Ovary (tissue), 7 donors: ENCODE measurements at regions not wholly inside any gene's neighbourhood (a gene's known extent, or its start where the extent isn't known, plus 50 kb on each side); places are given as distances from the start of the nearest gene placed in this dataset.

Experiments used
- DNase-seq, 5 donors: peaks; one replicate each; pipeline ENCODE4 v3.0.0-alpha.2; 2019 to 2020
- H3K27ac ChIP-seq, 2 donors: fragments of 200-600 bp; one replicate each; pipeline versions ENCODE4 v1.5.1 to v1.8.0; 2019 to 2022
- H3K27me3 ChIP-seq: fragments of 200-600 bp; one replicate; pipeline ENCODE4 v1.8.0; 2022
- H3K36me3 ChIP-seq: fragments of 200-600 bp; sonication (generic); one replicate; pipeline ENCODE4 v1.5.1; 2019
- H3K4me1 ChIP-seq: one replicate; pipeline ENCODE4 v1.8.1; 2013; ENCODE audit warnings: mild to moderate bottlenecking, moderate library complexity; ENCODE audit not compliant: insufficient read depth
- H3K4me3 ChIP-seq: fragments of 200-600 bp; sonication (generic); one replicate; pipeline ENCODE4 v1.5.1; 2017
- H3K9me3 ChIP-seq, 2 donors: fragments of 200-600 bp in 1 of 2; sonication (generic) in 1 of 2; one replicate each; pipeline versions ENCODE4 v1.5.1 to v1.8.1; 2013 to 2019; ENCODE audit warnings: mild to moderate bottlenecking in 1 of 2, moderate library complexity in 1 of 2
- CTCF ChIP-seq, 3 donors: fragments of 450-650 bp in 2 of 3; fragments of 200-600 bp in 1 of 3; IDR thresholded peaks; one replicate each; pipeline versions ENCODE4 v1.5.1 to v1.8.0; 2016 to 2022; ENCODE audit warnings: antibody characterized with exemption in 3 of 3, mild to moderate bottlenecking in 1 of 3
- EP300 ChIP-seq: sonication (generic); formaldehyde crosslinking; IDR thresholded peaks from one replicate; pipeline ENCODE4 v1.6.1; 2017; ENCODE audit warnings: antibody characterized with exemption
- POLR2A ChIP-seq: fragments of 450-650 bp; IDR thresholded peaks from one replicate; pipeline ENCODE4 v1.6.1; 2017; ENCODE audit warnings: antibody characterized with exemption, mild to moderate bottlenecking, moderate library complexity
- WGBS, 3 donors: extraction: QIAGEN DNeasy Blood & Tissue Kit in 1 of 3; methylation state at CpG; one replicate each; pipeline versions ENCODE4 v1.1.5 to v1.1.7; 2013 to 2017; 5-methylcytosine and 5-hydroxymethylcytosine counted together
- intact Hi-C, 4 donors: fragments of 100-400 bp; cut with DNase I; formaldehyde crosslinking; loops; one replicate each; pipeline versions ENCODE4 v1.11.0 to v1.15.1; 2022 to 2023
- donor health status: DM: no; HTN: no; CAD: no; lungs with moderate emphysema.
- donor health status: DM: no; HTN: no; CAD: no.
- donor health status: Bipolar disorder and iron deficiency.
- donor health status: DM: no; HTN: no; CAD: no.
- donor health status: DM: yes; HTN: yes; CAD: no.

GRCh38 chr1:81490614-81491013 is 310.1 kb upstream of the ADGRL2 start:
- intact Hi-C loops: no loop called here
- WGBS, 3 donors: 93 to 97% (median 95%) methylated on average over 1 of the region's 1 CpG
- no peak overlapping the region for H3K27ac ChIP-seq
- TF ChIP-seq CTCF (IDR thresholded peaks at IDR 0.05) (no peak), EP300 (no peak), POLR2A (no peak)
- no peaks in the 10 kb centered on the region for H3K36me3 ChIP-seq
- H3K4me1 ChIP-seq: no peaks in the 10 kb centered on the region
- no peaks in the 10 kb centered on the region for H3K27me3 ChIP-seq
- H3K9me3 ChIP-seq: peaks cover 3 to 4% of the 10 kb centered on the region in 2 donors
- H3K4me3 ChIP-seq: no peak overlapping the region
- no peak for DNase-seq

- intact Hi-C loops: no loop called here
- no peak for DNase-seq
- no peaks in the 10 kb centered on the region for H3K4me1 ChIP-seq
- TF ChIP-seq EP300: no peak
- TF ChIP-seq CTCF (IDR thresholded peaks at IDR 0.05): no peak
- no peak for TF ChIP-seq POLR2A
- no peaks in the 10 kb centered on the region for H3K27me3 ChIP-seq
- 99 to 100% (median 100%) methylated on average over 1 of the region's 1 CpG for WGBS, 3 donors
- peaks cover 3 to 4% of the 10 kb centered on the region in 2 donors for H3K9me3 ChIP-seq
- H3K27ac ChIP-seq: no peak overlapping the region
- no peaks in the 10 kb centered on the region for H3K36me3 ChIP-seq
- H3K4me3 ChIP-seq: no peak overlapping the region
These were observed 311.3 kb upstream of the ADGRL2 start for GRCh38 chr1:81489372-81489934.

GRCh38 chr1:81484284-81484683 is 316.4 kb upstream of the ADGRL2 start:
- Histone ChIP-seq H3K4me3 (no peak overlapping the region), H3K36me3 (no peaks in the 10 kb centered on the region), H3K27ac (no peak overlapping the region), H3K9me3 (peaks cover 3 to 4% of the 10 kb centered on the region in 2 donors), H3K27me3 (no peaks in the 10 kb centered on the region), H3K4me1 (no peaks in the 10 kb centered on the region)
- intact Hi-C loops: no loop called here
- 49 to 58% (median 55%) methylated on average over 2 of the region's 2 CpGs for WGBS, 3 donors
- no peak for DNase-seq
- no peak for TF ChIP-seq EP300
- no peak for TF ChIP-seq POLR2A
- TF ChIP-seq CTCF (IDR thresholded peaks at IDR 0.05): no peak

GRCh38 chr1:81478219-81478618 is 322.5 kb upstream of the ADGRL2 start:
- peak overlapping the region; percentile 5 for H3K4me3 ChIP-seq
- H3K27me3 ChIP-seq: no peaks in the 10 kb centered on the region
- TF ChIP-seq POLR2A (no peak), CTCF (IDR thresholded peaks at IDR 0.05) (no peak), EP300 (no peak)
- H3K9me3 ChIP-seq: no peaks in the 10 kb centered on the region
- 5 to 14% (median 7%) methylated on average over 7 of the region's 7 CpGs for WGBS, 3 donors
- no peaks in the 10 kb centered on the region for H3K36me3 ChIP-seq
- peaks cover 3% of the 10 kb centered on the region for H3K4me1 ChIP-seq
- no peak for DNase-seq
- H3K27ac ChIP-seq: no peak overlapping the region
- intact Hi-C loops: no loop called here
